PC-3 (cell line): ENCODE measurements at regions not wholly inside any gene's neighbourhood (a gene's known extent, or its start where the extent isn't known, plus 50 kb on each side); places are given as distances from the start of the nearest gene placed in this dataset.

Experiments used
- CTCF ChIP-seq: fragments of 300-600 bp; sonication (generic); conservative IDR thresholded peaks from 2 replicates; pipeline ENCODE4 v1.5.1; 2017; ENCODE audit warnings: antibody characterized with exemption, low read depth, mild to moderate bottlenecking, low read length
- EZH2 ChIP-seq: fragments of 300-600 bp; sonication (generic); IDR thresholded peaks from one replicate; pipeline ENCODE4 v1.6.1; 2017; ENCODE audit warnings: antibody characterized with exemption, mild to moderate bottlenecking, low read length; ENCODE audit not compliant: unreplicated experiment
- EZH2phosphoT487 ChIP-seq: fragments of 300-600 bp; sonication (generic); IDR thresholded peaks from 2 replicates; pipeline ENCODE4 v1.6.1; 2018; ENCODE audit warnings: mild to moderate bottlenecking, antibody characterized with exemption, low read length, borderline replicate concordance

GRCh38 chr3:74844428-74844827, 230.0 kb upstream of the CNTN3 start:
- TF ChIP-seq CTCF (no peak), EZH2 (no peak), EZH2phosphoT487 (no peak)
